Gastrocnemius medialis (tissue), 4 donors: ENCODE measurements at regions not wholly inside any gene's neighbourhood (a gene's known extent, or its start where the extent isn't known, plus 50 kb on each side); places are given as distances from the start of the nearest gene placed in this dataset.

Experiments
- ATAC-seq, 2 donors: fragments of 150-250 bp; one replicate each; pipeline ENCODE4 v1.9.1; 2016
- DNase-seq, 2 donors: peaks; one replicate each; pipeline ENCODE4 v3.0.0-alpha.2; 2019
- H3K27ac ChIP-seq, 4 donors: fragments of 200-600 bp; sonication (generic); 1 replicate in 1 of 4; 2 replicates in 3 of 4; pipeline ENCODE4 v1.5.1; 2016 to 2018; ENCODE audit warnings: mild to moderate bottlenecking in 2 of 4, moderate library complexity in 1 of 4
- H3K27me3 ChIP-seq, 3 donors: fragments of 200-600 bp; sonication (generic) in 2 of 3; 1 replicate in 1 of 3; 2 replicates in 2 of 3; pipeline versions ENCODE4 v1.5.1 to v1.6.0; 2016 to 2019; ENCODE audit warnings: mild to moderate bottlenecking in 1 of 3, moderate library complexity in 1 of 3
- H3K36me3 ChIP-seq, 2 donors: fragments of 200-600 bp; sonication (generic) in 1 of 2; one replicate each; pipeline ENCODE4 v1.5.1; 2017 to 2018
- H3K4me1 ChIP-seq, 2 donors: fragments of 200-600 bp; sonication (generic) in 1 of 2; one replicate each; pipeline ENCODE4 v1.5.1; 2016 to 2017; ENCODE audit warnings: mild to moderate bottlenecking in 2 of 2
- H3K4me3 ChIP-seq, 4 donors: fragments of 200-600 bp; sonication (generic) in 3 of 4; 1 replicate in 1 of 4; 2 replicates in 3 of 4; pipeline ENCODE4 v1.5.1; 2016 to 2019; ENCODE audit warnings: mild to moderate bottlenecking in 2 of 4
- H3K9me3 ChIP-seq, 3 donors: fragments of 200-600 bp; sonication (generic) in 2 of 3; 1 replicate in 1 of 3; 2 replicates in 2 of 3; pipeline ENCODE4 v1.5.1; 2016 to 2019
- CTCF ChIP-seq, 5 experiments: fragments of 450-650 bp in 3 of 5; fragments of 200-600 bp in 2 of 5; sonication (generic) in 2 of 5; IDR thresholded peaks in 4 of 5; conservative IDR thresholded peaks in 1 of 5; 1 replicate in 4 of 5; 2 replicates in 1 of 5; pipeline ENCODE4 v1.5.1; 2016 to 2019; ENCODE audit warnings: antibody characterized with exemption in 5 of 5, mild to moderate bottlenecking in 3 of 5, moderate library complexity in 3 of 5
- POLR2A ChIP-seq, 2 donors: fragments of 450-650 bp; IDR thresholded peaks; one replicate each; pipeline ENCODE4 v1.6.1; 2017; ENCODE audit warnings: antibody characterized with exemption in 2 of 2, mild to moderate bottlenecking in 2 of 2, moderate library complexity in 2 of 2
- in situ Hi-C, 4 donors: fragments of 200-750 bp; cut with MboI; loops; one replicate each; pipeline versions ENCODE4 v1.15.0 to v1.8.0; 2017; ENCODE audit warnings: low sequenced_read_pairs in 4 of 4
- intact Hi-C: fragments of 100-400 bp; cut with DNase I; formaldehyde crosslinking; loops from one replicate; pipeline ENCODE4 v1.15.1; 2023; ENCODE audit warnings: low total_unique reads

DNA sequence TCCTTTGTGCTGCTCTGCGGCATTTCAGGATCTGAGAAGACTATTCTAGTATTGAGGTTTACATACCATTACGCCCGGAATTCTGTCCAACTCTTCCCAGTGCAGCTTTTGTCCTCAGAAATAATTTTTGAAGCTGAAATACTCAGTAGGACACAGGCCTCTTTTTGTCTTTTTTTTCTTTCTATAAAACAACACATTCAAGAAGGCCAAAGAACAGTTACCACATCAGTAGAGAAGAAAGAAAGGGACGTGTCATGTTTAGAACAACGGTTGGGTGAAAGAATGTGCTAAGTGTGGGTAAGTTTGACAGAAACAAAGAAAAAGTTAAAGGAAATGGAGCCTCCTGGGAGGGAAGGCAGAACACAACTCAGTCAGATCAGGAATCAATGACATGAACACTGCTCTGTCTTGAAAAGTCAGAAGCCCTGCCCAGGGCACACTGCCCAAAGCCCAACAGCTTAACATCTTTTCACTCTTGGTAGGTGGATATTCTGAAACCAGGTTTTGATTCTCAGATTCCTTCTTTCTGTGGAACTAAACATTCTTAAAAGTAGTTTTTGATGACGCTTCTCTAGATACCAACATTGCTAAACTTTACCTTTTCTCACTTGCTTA is 198.6 kb upstream of the CWC22 start:
- Histone ChIP-seq H3K9me3 (no peaks in the 10 kb centered on the region), H3K27me3 (no peaks in the 10 kb centered on the region), H3K4me1 (no peaks in the 10 kb centered on the region), H3K27ac (no peak overlapping the region), H3K36me3 (no peaks in the 10 kb centered on the region), H3K4me3 (no peak overlapping the region)
- ATAC-seq (no peak), DNase-seq (no peak)
- no peak for TF ChIP-seq CTCF (IDR thresholded peaks at IDR 0.05 in 4 of 5, conservative IDR thresholded peaks at IDR 0.05 in 1 of 5)
- TF ChIP-seq POLR2A (IDR thresholded peaks at IDR 0.05): no peak
- intact Hi-C loops (no loop called here), in situ Hi-C loops (no loop called here)

DNA sequence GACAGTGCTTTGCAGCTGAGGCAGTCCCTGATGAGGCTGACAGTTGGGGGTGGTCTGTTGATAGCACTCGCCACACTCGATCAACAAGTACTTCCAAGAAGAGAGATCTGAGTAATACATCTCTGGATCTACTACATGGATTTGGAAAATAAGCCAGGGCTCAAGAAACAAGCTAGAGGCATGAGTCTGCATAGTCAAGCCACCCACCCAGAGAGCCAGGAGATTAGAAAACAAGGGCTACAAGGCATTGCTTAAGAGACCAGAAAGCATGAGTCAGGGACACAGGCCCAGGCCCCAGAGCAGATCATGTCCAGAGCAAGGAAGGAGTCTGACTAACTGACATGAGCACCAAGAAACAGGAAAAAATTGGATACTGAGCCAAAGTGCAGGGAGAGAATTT is 196.9 kb upstream of the CWC22 start:
- Histone ChIP-seq H3K4me1 (no peaks in the 10 kb centered on the region), H3K4me3 (no peak overlapping the region), H3K27ac (no peak overlapping the region), H3K36me3 (no peaks in the 10 kb centered on the region), H3K9me3 (no peaks in the 10 kb centered on the region), H3K27me3 (no peaks in the 10 kb centered on the region)
- peak in 1 of 2 donors; percentile 17 for DNase-seq
- intact Hi-C loops: no loop called here
- peak in 1 of 2 donors; percentile 55 for ATAC-seq
- TF ChIP-seq CTCF (IDR thresholded peaks at IDR 0.05 in 4 of 5, conservative IDR thresholded peaks at IDR 0.05 in 1 of 5) (no peak), POLR2A (IDR thresholded peaks at IDR 0.05) (no peak)
- in situ Hi-C loops: no loop called here

GRCh38 chr2:180202467-180202951 is 195.4 kb upstream of the CWC22 start:
- no peak overlapping the region for H3K4me3 ChIP-seq
- H3K27ac ChIP-seq: no peak overlapping the region
- no peaks in the 10 kb centered on the region for H3K27me3 ChIP-seq
- intact Hi-C loops (no loop called here), in situ Hi-C loops (no loop called here)
- DNase-seq (no peak), ATAC-seq (no peak)
- H3K36me3 ChIP-seq: no peaks in the 10 kb centered on the region
- no peak for TF ChIP-seq POLR2A (IDR thresholded peaks at IDR 0.05)
- H3K9me3 ChIP-seq: no peaks in the 10 kb centered on the region
- no peaks in the 10 kb centered on the region for H3K4me1 ChIP-seq

GRCh38 chr2:180196419-180196977 is 189.4 kb upstream of the CWC22 start:
- TF ChIP-seq POLR2A (IDR thresholded peaks at IDR 0.05) (no peak), CTCF (IDR thresholded peaks at IDR 0.05 in 4 of 5, conservative IDR thresholded peaks at IDR 0.05 in 1 of 5) (no peak)
- in situ Hi-C loops: no loop called here
- intact Hi-C loops: no loop called here
- Histone ChIP-seq H3K4me1 (no peaks in the 10 kb centered on the region), H3K4me3 (no peak overlapping the region), H3K27me3 (no peaks in the 10 kb centered on the region), H3K36me3 (no peaks in the 10 kb centered on the region), H3K27ac (no peak overlapping the region), H3K9me3 (no peaks in the 10 kb centered on the region)
- no peak for ATAC-seq
- no peak for DNase-seq

- no peaks in the 10 kb centered on the region for H3K36me3 ChIP-seq
- no peaks in the 10 kb centered on the region for H3K4me1 ChIP-seq
- in situ Hi-C loops (no loop called here), intact Hi-C loops (no loop called here)
- no peak overlapping the region for H3K4me3 ChIP-seq
- TF ChIP-seq POLR2A (IDR thresholded peaks at IDR 0.05) (no peak), CTCF (IDR thresholded peaks at IDR 0.05 in 4 of 5, conservative IDR thresholded peaks at IDR 0.05 in 1 of 5) (no peak)
- H3K27me3 ChIP-seq: no peaks in the 10 kb centered on the region
- ATAC-seq (no peak), DNase-seq (no peak)
- no peak overlapping the region for H3K27ac ChIP-seq
- no peaks in the 10 kb centered on the region for H3K9me3 ChIP-seq
Observed at GRCh38 chr2:180195847-180196246, 188.8 kb upstream of the CWC22 start.
